Stimulated activated CD4-positive, alpha-beta T cell treated with anti-CD3 and anti-CD28 coated beads, Interleukin-2, amount 100 ng/mL, for 24 hours (primary cell): ENCODE measurements at regions not wholly inside any gene's neighbourhood (a gene's known extent, or its start where the extent isn't known, plus 50 kb on each side); places are given as distances from the start of the nearest gene placed in this dataset.

Source experiments
- DNase-seq, 2 donors: peaks; one replicate each; pipeline ENCODE4 v3.0.0-alpha.2; 2020

DNA sequence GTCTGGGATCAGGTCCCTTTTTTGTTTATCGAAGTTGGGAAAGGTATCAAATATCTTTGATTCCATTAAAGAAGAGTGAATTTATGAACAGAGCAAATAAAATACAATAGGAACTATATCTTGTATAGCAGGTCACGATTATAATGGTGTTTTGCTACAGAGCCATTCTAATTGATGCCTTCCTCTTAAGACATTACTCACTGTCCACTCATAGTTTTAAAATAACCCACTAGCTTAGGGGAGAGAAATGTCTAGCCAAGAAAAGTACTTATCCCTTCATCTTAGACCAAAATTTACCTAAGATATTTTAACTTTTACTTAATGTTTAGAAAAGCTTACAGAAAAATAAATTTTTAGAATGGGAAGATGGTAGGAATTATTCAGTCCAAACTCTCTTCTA lies 112.0 kb upstream of the PABPC4L start:
- no peak for DNase-seq

DNA sequence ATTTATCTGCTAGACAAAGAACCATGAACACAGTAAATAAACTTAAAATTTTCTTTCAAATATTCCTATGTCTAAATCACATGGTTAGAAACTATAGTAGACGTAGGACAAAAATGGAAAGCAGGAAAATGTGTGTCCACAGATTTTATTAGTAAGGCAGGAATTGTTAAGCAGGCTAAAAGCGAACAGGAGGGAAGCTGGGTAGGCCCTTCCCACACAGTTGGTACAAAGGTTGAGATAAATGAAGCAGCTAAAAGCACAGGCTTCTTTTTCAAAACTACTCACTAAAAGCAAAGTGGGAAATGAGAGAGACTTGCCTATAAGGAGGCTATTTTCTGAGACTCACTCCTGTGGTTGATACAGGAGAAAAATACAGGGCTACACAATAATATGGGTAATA lies 108.1 kb upstream of the PABPC4L start:
- DNase-seq = no peak

DNA sequence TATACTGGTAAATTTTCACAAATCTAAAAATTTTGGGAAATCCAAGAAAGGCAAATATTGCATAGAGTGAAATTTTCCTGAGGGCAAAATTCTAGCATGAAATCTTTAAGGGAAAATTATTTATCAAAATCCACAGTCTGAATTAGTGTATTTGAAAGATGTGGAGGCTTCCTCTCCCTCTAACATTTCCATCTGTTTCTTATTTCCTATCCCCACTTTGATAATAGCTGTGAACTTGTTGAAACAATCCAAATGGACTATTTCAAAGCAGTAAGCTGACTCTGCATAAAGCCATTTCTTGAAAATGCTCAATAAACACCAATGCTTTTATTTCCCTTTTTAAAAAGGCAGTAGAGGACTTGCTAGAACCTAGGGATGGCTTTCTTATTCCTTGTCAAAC lies 107.3 kb upstream of the PABPC4L start:
- no peak for DNase-seq

DNA sequence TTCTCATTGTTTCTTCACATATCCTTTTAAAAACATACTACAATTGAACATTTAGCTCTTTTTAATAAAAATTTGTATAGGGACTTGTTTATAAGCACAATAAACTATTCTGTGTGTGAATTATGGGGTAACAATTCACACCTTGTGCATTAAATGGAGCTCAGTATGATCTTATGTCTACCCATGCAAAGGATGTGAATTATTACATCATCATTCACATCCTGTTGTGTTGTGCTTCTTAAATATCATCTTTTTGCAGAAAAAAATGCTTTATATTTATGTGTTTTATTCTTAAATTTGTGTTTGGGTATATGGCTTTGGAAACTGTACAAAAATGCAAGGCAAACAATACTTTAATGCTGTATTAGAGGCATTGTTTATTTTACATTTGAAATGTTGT lies 96.7 kb upstream of the PABPC4L start:
- DNase-seq = no peak

DNA sequence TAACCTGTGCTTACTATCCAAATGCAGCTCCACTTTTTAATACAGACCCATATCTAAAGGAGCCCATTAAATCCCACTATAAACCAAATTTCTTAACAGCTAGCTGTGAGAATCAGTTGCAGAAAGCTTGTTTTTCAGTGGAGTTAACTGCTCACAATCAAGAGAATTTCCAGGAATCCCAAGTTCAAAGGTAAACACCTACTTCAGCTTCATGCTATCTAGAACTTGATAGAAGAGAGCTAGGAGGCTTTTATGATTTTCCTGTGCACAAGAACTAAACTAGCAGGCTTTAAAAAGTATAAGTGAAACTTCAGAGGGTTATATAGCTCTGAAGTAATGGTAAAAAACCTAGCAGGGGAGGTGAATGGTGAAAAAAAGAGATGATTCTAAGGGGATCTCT lies 96.2 kb upstream of the PABPC4L start:
- no peak for DNase-seq

DNA sequence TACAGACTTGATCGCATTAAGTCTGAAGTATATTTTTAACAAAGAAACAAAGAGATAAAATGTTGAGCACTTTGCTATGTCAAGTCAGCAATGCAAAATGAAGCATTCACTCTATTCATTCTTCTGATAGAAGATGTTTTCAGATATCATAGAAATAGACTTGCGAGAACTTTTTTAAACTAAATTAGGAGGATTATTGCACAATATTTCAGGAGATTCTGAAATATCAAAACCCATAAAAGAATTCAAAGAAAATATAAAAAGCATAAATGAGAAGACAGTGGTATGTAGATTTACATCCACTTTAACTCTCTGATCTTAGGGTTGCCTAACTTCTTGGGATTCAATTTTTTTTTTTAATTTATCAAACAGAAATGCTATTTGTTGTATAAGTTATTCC lies 81.1 kb upstream of the PABPC4L start:
- DNase-seq = no peak

DNA sequence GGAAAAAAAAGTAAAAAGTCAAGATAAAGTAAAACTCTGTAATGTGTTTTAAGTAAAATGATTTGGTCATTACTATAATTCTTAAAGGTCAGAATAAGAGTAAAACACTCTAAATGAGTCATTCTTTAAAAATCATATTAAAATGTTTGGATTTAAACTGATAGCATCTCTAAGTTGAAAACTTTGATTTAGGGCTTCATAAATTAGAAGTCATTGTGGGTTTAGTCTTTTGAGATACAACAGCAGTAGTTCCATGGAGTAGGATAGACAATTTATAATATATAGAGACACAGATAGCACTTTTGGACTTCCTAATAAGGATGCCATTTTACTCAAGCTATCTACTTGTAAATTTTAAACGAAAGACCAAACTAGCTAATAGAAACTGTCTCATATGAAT lies 77.1 kb upstream of the PABPC4L start:
- DNase-seq = no peak

DNA sequence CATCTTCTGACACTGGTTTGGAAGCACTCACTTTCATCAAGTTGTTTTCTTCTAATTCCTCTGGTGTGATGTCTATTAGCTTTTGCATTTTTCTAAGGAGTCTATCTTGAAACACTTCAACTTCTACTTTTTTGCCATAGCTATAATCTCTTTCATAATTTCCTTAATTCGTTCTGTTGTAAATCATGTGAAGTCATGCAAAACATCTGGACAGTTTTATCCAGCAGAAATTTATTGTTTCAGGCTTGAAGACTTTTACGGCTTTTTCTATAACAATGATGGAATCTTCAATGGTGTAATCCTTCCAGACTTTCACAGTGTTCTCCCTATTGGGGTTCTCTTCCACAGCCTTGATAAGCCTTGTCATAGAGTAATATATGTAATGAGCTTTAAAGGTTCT lies 74.9 kb upstream of the PABPC4L start:
- no peak for DNase-seq

DNA sequence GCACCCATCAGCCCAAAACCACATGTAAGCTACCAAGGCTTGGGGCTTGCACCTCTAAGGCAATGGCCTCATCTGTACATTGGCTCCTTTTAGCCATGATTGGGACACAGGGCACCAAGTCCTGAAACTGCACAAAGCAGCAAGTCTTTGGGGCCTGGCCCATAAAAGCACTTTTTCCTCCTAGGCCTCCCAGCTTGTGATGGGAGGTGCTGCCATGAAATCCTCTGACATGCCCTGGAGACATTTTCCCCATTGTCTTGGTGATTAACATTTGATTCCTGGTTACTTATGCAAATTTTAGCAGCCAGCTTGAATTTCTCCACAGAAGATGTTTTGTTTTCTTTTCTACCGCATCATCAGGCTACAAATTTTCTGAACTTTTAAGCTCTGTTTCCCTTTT lies 58.5 kb upstream of the PABPC4L start:
- DNase-seq = no peak
